OCI-LY3 (cell line): ENCODE measurements at regions not wholly inside any gene's neighbourhood (a gene's known extent, or its start where the extent isn't known, plus 50 kb on each side); places are given as distances from the start of the nearest gene placed in this dataset.

Experiments used
- H2AFZ ChIP-seq: fragments of 200-600, 300-600 bp; shearing (Covaris generic); 2 replicates; pipeline ENCODE4 v1.6.0; 2014; ENCODE audit warnings: antibody characterized with exemption, low read depth, low read length
- H3K27ac ChIP-seq: fragments of 200-600, 300-600 bp; sonication (generic); 2 replicates; pipeline ENCODE4 v1.5.1; 2014; ENCODE audit warnings: mild to moderate bottlenecking, low read length, moderate library complexity, mixed read lengths
- H3K27me3 ChIP-seq: fragments of 200-600, 300-600 bp; sonication (generic); 2 replicates; pipeline ENCODE4 v1.6.1; 2014; ENCODE audit warnings: low read depth, low read length, mixed read lengths
- H3K36me3 ChIP-seq: fragments of 200-600, 300-600 bp; sonication (generic); replicated peaks from 2 replicates; pipeline ENCODE3; 2014; ENCODE audit warnings: low read depth, low read length, mixed read lengths
- H3K4me1 ChIP-seq: fragments of 300-600, 200-600 bp; sonication (generic); 2 replicates; pipeline ENCODE4 v1.6.1; 2014; ENCODE audit warnings: low read length, mixed read lengths
- H3K4me2 ChIP-seq: fragments of 200-600, 300-600 bp; sonication (generic); 2 replicates; pipeline ENCODE4 v1.6.1; 2014; ENCODE audit warnings: low read length, mixed read lengths
- H3K4me3 ChIP-seq: fragments of 300-600, 200-600 bp; sonication (generic); 2 replicates; pipeline ENCODE4 v1.5.1; 2014; ENCODE audit warnings: antibody characterized with exemption, mild to moderate bottlenecking, low read length, moderate library complexity
- H3K79me2 ChIP-seq: fragments of 300-600, 200-600 bp; shearing (Covaris generic); 2 replicates; pipeline ENCODE4 v1.6.1; 2014; ENCODE audit warnings: mild to moderate bottlenecking, low read length, mixed read lengths
- H3K9ac ChIP-seq: fragments of 300-600, 200-600 bp; shearing (Covaris generic); 2 replicates; pipeline ENCODE4 v1.6.0; 2014; ENCODE audit warnings: mild to moderate bottlenecking, low read length, moderate library complexity
- H3K9me3 ChIP-seq: fragments of 200-600, 300-600 bp; shearing (Covaris generic); 2 replicates; pipeline ENCODE4 v1.6.1; 2014; ENCODE audit warnings: low read length, mixed read lengths; ENCODE audit not compliant: insufficient read depth
- H4K20me1 ChIP-seq: fragments of 200-600, 300-600 bp; sonication (generic); 2 replicates; pipeline ENCODE4 v1.6.1; 2016; ENCODE audit warnings: low read length, mixed read lengths; ENCODE audit not compliant: insufficient read depth
- EZH2phosphoT487 ChIP-seq: fragments of 200-600 bp; shearing (Covaris generic); IDR thresholded peaks from 2 replicates; pipeline ENCODE4 v1.6.1; 2018; ENCODE audit warnings: antibody characterized with exemption, mixed run types, low read depth
- TF ChIP-seq, protein P1 (sequence below): fragments of 200-600, 300-600 bp; sonication (generic); IDR thresholded peaks from 2 replicates; pipeline ENCODE4 v1.5.1; 2014; ENCODE audit warnings: antibody characterized with exemption, low read length, low read depth

DNA sequence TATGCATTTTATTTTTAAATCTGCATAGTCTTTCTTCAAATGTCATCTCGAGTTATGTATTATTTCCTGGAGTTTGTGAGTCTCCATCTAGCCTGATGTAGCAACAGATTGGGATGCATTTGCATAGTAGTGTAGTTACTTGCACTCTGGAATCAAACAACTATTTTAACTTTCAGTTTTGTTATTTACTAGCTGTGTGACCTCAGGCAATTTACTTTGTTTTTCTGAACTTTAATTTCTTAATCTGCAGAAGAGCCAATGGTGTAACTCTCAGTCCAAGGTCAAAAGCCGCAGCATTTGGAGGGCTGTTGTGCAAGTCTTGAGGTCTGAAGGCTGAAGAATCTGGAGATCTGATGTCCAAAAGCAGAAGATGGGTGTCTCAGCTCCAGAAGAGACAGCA is 175.8 kb upstream of the SORCS1 start:
- Histone ChIP-seq H3K27me3 (no peaks in the 10 kb centered on the region), H3K4me1 (no peaks in the 10 kb centered on the region), H4K20me1 (no peaks in the 10 kb centered on the region), H3K4me2 (no peak overlapping the region), H3K36me3 (no peaks in the 10 kb centered on the region), H3K4me3 (no peak overlapping the region), H3K79me2 (no peaks in the 10 kb centered on the region), H3K27ac (no peak overlapping the region), H3K9me3 (no peaks in the 10 kb centered on the region), H2AFZ (no peak overlapping the region), H3K9ac (no peak overlapping the region)
- TF ChIP-seq, protein P1, sequence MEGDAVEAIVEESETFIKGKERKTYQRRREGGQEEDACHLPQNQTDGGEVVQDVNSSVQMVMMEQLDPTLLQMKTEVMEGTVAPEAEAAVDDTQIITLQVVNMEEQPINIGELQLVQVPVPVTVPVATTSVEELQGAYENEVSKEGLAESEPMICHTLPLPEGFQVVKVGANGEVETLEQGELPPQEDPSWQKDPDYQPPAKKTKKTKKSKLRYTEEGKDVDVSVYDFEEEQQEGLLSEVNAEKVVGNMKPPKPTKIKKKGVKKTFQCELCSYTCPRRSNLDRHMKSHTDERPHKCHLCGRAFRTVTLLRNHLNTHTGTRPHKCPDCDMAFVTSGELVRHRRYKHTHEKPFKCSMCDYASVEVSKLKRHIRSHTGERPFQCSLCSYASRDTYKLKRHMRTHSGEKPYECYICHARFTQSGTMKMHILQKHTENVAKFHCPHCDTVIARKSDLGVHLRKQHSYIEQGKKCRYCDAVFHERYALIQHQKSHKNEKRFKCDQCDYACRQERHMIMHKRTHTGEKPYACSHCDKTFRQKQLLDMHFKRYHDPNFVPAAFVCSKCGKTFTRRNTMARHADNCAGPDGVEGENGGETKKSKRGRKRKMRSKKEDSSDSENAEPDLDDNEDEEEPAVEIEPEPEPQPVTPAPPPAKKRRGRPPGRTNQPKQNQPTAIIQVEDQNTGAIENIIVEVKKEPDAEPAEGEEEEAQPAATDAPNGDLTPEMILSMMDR = no peak

DNA sequence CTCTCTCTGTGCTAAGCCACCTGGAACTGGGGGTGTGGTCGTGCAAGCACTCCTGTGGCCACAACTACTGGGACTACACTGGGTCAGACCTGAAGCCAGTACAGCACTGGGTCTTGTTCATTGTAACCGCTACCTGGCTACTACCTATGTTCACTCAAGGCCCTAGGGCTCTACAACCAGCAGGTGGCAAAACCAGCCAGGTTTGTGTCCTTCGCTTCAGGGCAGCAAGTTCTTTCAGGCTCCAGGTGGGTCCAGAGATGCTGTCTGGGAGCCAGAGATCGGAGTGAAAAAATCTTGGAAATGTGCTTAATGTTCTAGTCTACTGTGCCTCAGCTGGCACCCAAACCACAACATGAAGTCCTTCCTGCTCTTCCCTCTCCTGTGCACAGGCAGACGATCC is 171.6 kb upstream of the SORCS1 start:
- Histone ChIP-seq H3K27ac (no peak overlapping the region), H3K9me3 (no peaks in the 10 kb centered on the region), H3K9ac (no peak overlapping the region), H4K20me1 (no peaks in the 10 kb centered on the region), H3K27me3 (no peaks in the 10 kb centered on the region), H3K4me2 (no peak overlapping the region), H3K36me3 (no peaks in the 10 kb centered on the region), H3K4me3 (no peak overlapping the region), H3K79me2 (no peaks in the 10 kb centered on the region), H2AFZ (no peak overlapping the region), H3K4me1 (no peaks in the 10 kb centered on the region)
- TF ChIP-seq, protein P1 = no peak
- no peak for TF ChIP-seq EZH2phosphoT487

DNA sequence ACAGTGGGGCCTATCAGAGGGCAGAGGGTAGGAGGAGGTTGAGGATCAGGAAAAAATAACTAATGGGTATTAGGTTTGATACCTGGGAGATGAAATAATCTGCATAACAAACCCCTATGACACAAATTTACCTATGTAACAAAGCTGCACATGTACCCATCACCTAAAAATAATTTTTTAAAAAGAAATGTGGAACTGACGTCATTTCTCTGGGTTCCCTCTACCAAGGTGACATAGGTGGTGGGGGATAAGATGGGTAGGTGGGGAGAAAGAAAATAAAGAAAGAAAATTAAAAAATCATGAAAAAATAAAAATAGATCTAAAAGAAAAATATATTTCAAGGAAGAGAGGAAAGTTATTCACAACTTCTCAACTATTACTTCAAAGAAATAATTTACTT is 153.1 kb upstream of the SORCS1 start:
- no peak for TF ChIP-seq EZH2phosphoT487
- TF ChIP-seq, protein P1 = no peak
- H3K9me3 ChIP-seq = no peaks in the 10 kb centered on the region
- H3K79me2 ChIP-seq = no peaks in the 10 kb centered on the region
- H4K20me1 ChIP-seq = no peaks in the 10 kb centered on the region
- no peak overlapping the region for H3K4me3 ChIP-seq
- H3K36me3 ChIP-seq = no peaks in the 10 kb centered on the region
- H3K4me2 ChIP-seq = no peak overlapping the region
- H2AFZ ChIP-seq = no peak overlapping the region
- no peak overlapping the region for H3K27ac ChIP-seq
- H3K27me3 ChIP-seq = no peaks in the 10 kb centered on the region
- no peaks in the 10 kb centered on the region for H3K4me1 ChIP-seq
- H3K9ac ChIP-seq = no peak overlapping the region

DNA sequence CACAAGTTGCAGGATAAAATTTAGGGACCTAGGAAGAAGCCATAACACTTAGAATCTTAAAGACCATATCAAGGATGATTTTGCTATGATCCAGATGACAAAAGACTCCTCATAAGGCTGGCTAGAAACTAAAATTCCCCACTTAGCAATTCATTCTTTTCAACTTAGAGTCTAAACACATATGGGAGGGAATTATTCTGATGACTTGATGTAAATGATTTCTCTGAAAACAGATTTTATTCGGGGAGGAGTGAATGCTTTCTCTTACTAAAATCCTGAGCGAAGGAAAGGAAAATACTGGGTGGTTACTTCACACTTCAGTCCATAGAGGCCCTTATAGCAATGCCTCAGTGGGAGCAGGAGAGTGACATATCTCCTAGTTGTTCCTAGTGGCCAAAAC is 138.7 kb upstream of the SORCS1 start:
- Histone ChIP-seq H3K4me2 (no peak overlapping the region), H3K27me3 (no peaks in the 10 kb centered on the region), H2AFZ (no peak overlapping the region), H3K4me1 (no peaks in the 10 kb centered on the region), H3K27ac (no peak overlapping the region), H3K9me3 (no peaks in the 10 kb centered on the region), H4K20me1 (no peaks in the 10 kb centered on the region), H3K9ac (no peak overlapping the region), H3K4me3 (no peak overlapping the region), H3K36me3 (no peaks in the 10 kb centered on the region), H3K79me2 (no peaks in the 10 kb centered on the region)
- no peak for TF ChIP-seq EZH2phosphoT487
- TF ChIP-seq, protein P1 = no peak
